NB4 (cell line): ENCODE measurements at regions not wholly inside any gene's neighbourhood (a gene's known extent, or its start where the extent isn't known, plus 50 kb on each side); places are given as distances from the start of the nearest gene placed in this dataset.

Source experiments
- DNase-seq: peaks from one replicate; pipeline ENCODE4 v3.0.0; 2010; ENCODE audit warnings: low read depth
- H3K4me3 ChIP-seq: one replicate; pipeline ENCODE4 v1.5.1; 2011; ENCODE audit warnings: mild to moderate bottlenecking, low read depth, low read length, moderate library complexity
- CTCF ChIP-seq: IDR thresholded peaks from one replicate; pipeline ENCODE4 v1.5.1; 2012; ENCODE audit warnings: low read depth, low read length
- MYC ChIP-seq: IDR thresholded peaks from 2 replicates; pipeline ENCODE4 v1.6.1; 2011; ENCODE audit warnings: low read depth, low read length
- POLR2A ChIP-seq: IDR thresholded peaks from 2 replicates; pipeline ENCODE4 v1.6.1; 2011; ENCODE audit warnings: mild to moderate bottlenecking; ENCODE audit not compliant: insufficient read length; ENCODE audit errors: extremely low read depth
- TF ChIP-seq, protein P1 (sequence below): IDR thresholded peaks from 2 replicates; pipeline ENCODE4 v1.6.1; 2011; ENCODE audit warnings: low read depth, low read length

- TF ChIP-seq MYC = no peak
- TF ChIP-seq, protein P1, sequence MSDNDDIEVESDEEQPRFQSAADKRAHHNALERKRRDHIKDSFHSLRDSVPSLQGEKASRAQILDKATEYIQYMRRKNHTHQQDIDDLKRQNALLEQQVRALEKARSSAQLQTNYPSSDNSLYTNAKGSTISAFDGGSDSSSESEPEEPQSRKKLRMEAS = no peak
- no peak for TF ChIP-seq CTCF
- no peak for TF ChIP-seq POLR2A
- no peak for DNase-seq
- no peak overlapping the region for H3K4me3 ChIP-seq
These were observed 187.6 kb upstream of the NECTIN1 start for GRCh38 chr11:119916568-119916967.

GRCh38 chr11:119912229-119912628 is 183.2 kb upstream of the NECTIN1 start:
- DNase-seq = no peak
- TF ChIP-seq POLR2A = no peak
- TF ChIP-seq MYC = no peak
- no peak overlapping the region for H3K4me3 ChIP-seq

GRCh38 chr11:119910650-119911049 is 181.7 kb upstream of the NECTIN1 start:
- no peak for DNase-seq
- TF ChIP-seq MYC (no peak), POLR2A (no peak), CTCF (no peak)
- TF ChIP-seq, protein P1 = no peak
- no peak overlapping the region for H3K4me3 ChIP-seq

DNA sequence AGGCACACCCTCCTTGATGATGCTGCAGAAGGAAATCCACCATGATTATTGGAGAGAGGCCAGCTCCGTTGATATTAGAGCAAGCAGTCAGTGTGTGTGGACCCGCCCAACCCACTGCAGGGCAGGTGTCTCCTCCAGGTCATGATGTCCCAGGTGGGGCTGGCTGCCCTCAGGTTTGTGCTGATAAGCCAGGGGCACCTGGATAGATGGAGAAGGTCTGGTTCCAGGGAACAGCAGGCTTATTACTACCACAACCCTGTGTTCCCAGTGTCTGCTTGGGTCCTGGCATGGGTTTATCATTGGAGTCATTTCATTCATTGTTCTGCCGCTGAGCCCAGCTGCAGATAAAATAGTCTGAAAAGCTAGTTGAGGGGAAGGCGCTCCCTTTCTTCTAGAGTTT is 181.1 kb upstream of the NECTIN1 start:
- no peak for TF ChIP-seq POLR2A
- no peak for TF ChIP-seq MYC
- TF ChIP-seq, protein P1 = no peak
- DNase-seq = no peak
- H3K4me3 ChIP-seq = no peak overlapping the region

- no peak for DNase-seq
- H3K4me3 ChIP-seq = no peak overlapping the region
- TF ChIP-seq, protein P1 = no peak
- no peak for TF ChIP-seq MYC
- TF ChIP-seq CTCF = no peak
- TF ChIP-seq POLR2A = no peak
These were observed 180.5 kb upstream of the NECTIN1 start for GRCh38 chr11:119909495-119909894.

GRCh38 chr11:119909077-119909476 is 180.1 kb upstream of the NECTIN1 start:
- DNase-seq = no peak

More at GRCh38 chr11:119909077-119909476, 180.1 kb upstream of the NECTIN1 start:
- no peak for TF ChIP-seq MYC
- TF ChIP-seq, protein P1 = no peak
- TF ChIP-seq POLR2A = no peak
- no peak for TF ChIP-seq CTCF
- H3K4me3 ChIP-seq = no peak overlapping the region
